ENCODE measurements at regions not wholly inside any gene's neighbourhood (a gene's known extent, or its start where the extent isn't known, plus 50 kb on each side); places are given as distances from the start of the nearest gene placed in this dataset.
A peak's percentile ranks its signal among the peaks of the same experiment; 100 is the strongest.

- DNase-seq (ENCODE audit: low spot score) = no peak
These were observed 52.8 kb upstream of the MEIS1 start for GRCh38 chr2:66382091-66382490.

GRCh38 chr2:66379473-66379872, 55.5 kb upstream of the MEIS1 start:
- DNase-seq (ENCODE audit: low spot score) = no peak

GRCh38 chr2:66377832-66378231, 57.1 kb upstream of the MEIS1 start:
- no peak for DNase-seq (ENCODE audit: low spot score)

GRCh38 chr2:66370824-66371223, 64.1 kb upstream of the MEIS1 start:
- DNase-seq (ENCODE audit: low spot score) = peak; percentile 12

- DNase-seq (ENCODE audit: low spot score) = no peak
These were observed 68.3 kb upstream of the MEIS1 start for GRCh38 chr2:66366619-66367018.

GRCh38 chr2:66364495-66365333, 70.2 kb upstream of the MEIS1 start:
- DNase-seq (ENCODE audit: low spot score) = peak; percentile 80

- DNase-seq (ENCODE audit: low spot score) = no peak
These were observed 72.2 kb upstream of the MEIS1 start for GRCh38 chr2:66362701-66363100.

- DNase-seq (ENCODE audit: low spot score) = no peak
These were observed 88.7 kb upstream of the MEIS1 start for GRCh38 chr2:66346231-66346664.

GRCh38 chr2:66344087-66344663, 90.8 kb upstream of the MEIS1 start:
- no peak for DNase-seq (ENCODE audit: low spot score)

GRCh38 chr2:66343259-66343658, 91.7 kb upstream of the MEIS1 start:
- DNase-seq (ENCODE audit: low spot score) = peak; percentile 28

- no peak for DNase-seq (ENCODE audit: low spot score)
These were observed 94.4 kb upstream of the MEIS1 start for GRCh38 chr2:66340521-66340920.

GRCh38 chr2:66334237-66335029, 100.5 kb upstream of the MEIS1 start:
- DNase-seq (ENCODE audit: low spot score) = peak; percentile 77

GRCh38 chr2:66331176-66331575, 103.7 kb upstream of the MEIS1 start:
- DNase-seq (ENCODE audit: low spot score) = no peak

GRCh38 chr2:66329081-66329605, 105.8 kb upstream of the MEIS1 start:
- no peak for DNase-seq (ENCODE audit: low spot score)

- DNase-seq (ENCODE audit: low spot score) = no peak
These were observed 107.7 kb upstream of the MEIS1 start for GRCh38 chr2:66327066-66327740.

- DNase-seq (ENCODE audit: low spot score) = no peak
These were observed 109.9 kb upstream of the MEIS1 start for GRCh38 chr2:66324909-66325528.

- DNase-seq (ENCODE audit: low spot score) = no peak
These were observed 110.6 kb upstream of the MEIS1 start for GRCh38 chr2:66324356-66324755.

- no peak for DNase-seq (ENCODE audit: low spot score)
These were observed 111.5 kb upstream of the MEIS1 start for GRCh38 chr2:66323406-66323805.

GRCh38 chr2:66322506-66323260, 112.2 kb upstream of the MEIS1 start:
- DNase-seq (ENCODE audit: low spot score) = no peak

- DNase-seq (ENCODE audit: low spot score) = no peak
These were observed 116.8 kb upstream of the MEIS1 start for GRCh38 chr2:66318009-66318561.
